Stomach (tissue), 4 donors: ENCODE measurements at regions not wholly inside any gene's neighbourhood (a gene's known extent, or its start where the extent isn't known, plus 50 kb on each side); places are given as distances from the start of the nearest gene placed in this dataset.

ENCODE experiments used
- POLR2A ChIP-seq, 4 donors: fragments of 450-650 bp; IDR thresholded peaks; one replicate each; pipeline ENCODE4 v1.6.1; 2016; ENCODE audit warnings: antibody characterized with exemption in 4 of 4, control low read depth in 2 of 4, mild to moderate bottlenecking in 1 of 4, moderate library complexity in 1 of 4
- TF ChIP-seq, protein P1 (sequence below), 7 experiments: fragments of 450-650 bp in 4 of 7; fragments of 200-600 bp in 3 of 7; sonication (generic) in 3 of 7; IDR thresholded peaks; one replicate each; pipeline ENCODE4 v1.5.1; 2016 to 2019; ENCODE audit warnings: antibody characterized with exemption in 7 of 7, control low read depth in 2 of 7, mild to moderate bottlenecking in 1 of 7

DNA sequence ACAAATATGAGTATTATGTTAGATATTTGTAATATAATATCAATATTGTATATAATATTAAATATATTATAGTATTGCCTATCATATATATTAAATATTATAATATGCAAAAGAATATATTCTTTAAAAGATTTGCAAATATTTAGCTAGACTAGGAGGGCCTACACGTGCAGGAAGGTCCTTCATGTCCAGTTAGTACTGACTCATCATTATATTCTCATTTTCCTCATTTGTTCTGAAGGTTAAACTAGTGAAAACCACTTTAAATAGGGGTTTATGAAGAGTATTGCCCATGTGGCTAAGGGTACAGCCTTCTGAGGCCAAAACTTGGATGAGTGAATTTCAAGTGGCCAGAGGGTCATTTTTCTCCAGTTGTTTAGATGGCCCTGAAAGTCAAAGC lies 293.0 kb upstream of the VRK2 start:
- no peak for TF ChIP-seq POLR2A (IDR thresholded peaks at IDR 0.05)
- TF ChIP-seq, protein P1, sequence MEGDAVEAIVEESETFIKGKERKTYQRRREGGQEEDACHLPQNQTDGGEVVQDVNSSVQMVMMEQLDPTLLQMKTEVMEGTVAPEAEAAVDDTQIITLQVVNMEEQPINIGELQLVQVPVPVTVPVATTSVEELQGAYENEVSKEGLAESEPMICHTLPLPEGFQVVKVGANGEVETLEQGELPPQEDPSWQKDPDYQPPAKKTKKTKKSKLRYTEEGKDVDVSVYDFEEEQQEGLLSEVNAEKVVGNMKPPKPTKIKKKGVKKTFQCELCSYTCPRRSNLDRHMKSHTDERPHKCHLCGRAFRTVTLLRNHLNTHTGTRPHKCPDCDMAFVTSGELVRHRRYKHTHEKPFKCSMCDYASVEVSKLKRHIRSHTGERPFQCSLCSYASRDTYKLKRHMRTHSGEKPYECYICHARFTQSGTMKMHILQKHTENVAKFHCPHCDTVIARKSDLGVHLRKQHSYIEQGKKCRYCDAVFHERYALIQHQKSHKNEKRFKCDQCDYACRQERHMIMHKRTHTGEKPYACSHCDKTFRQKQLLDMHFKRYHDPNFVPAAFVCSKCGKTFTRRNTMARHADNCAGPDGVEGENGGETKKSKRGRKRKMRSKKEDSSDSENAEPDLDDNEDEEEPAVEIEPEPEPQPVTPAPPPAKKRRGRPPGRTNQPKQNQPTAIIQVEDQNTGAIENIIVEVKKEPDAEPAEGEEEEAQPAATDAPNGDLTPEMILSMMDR (IDR thresholded peaks at IDR 0.05), result no peak
